ENCODE measurements at regions not wholly inside any gene's neighbourhood (a gene's known extent, or its start where the extent isn't known, plus 50 kb on each side); places are given as distances from the start of the nearest gene placed in this dataset.
"Not testable (repeated sequence)": the region's sequence is repeated elsewhere in the genome, so short reads cannot be mapped to it uniquely, and the experiment has no call there.

DNA sequence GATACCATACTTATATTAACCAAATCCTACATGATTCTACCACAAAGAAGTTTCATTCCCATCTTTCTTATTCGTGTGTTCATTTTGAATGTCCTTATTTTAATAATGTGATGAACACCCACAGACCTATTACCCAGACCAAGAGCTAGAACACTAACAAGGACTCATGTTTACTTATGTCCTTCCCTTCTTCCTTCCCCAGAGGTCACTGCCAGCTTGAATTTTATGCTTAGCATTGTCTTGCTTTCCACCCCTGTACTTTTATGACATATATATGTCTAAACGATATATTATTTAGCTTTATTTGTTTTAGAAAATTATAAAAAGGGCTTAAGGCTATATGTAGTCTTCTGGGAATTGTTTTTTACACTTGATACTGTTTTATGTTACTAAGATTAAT, 238.6 kb downstream of the LRIG3 start:
- H3K9me3 ChIP-seq, result peaks cover 0 to 25% (median 0%) of the 10 kb centered on the region in 3 donors
- TF ChIP-seq POLR2A (IDR thresholded peaks at IDR 0.05) (no peak), POLR2AphosphoS5 (IDR thresholded peaks at IDR 0.05) (no peak), EP300 (IDR thresholded peaks at IDR 0.05) (no peak)
- TF ChIP-seq, protein P1, sequence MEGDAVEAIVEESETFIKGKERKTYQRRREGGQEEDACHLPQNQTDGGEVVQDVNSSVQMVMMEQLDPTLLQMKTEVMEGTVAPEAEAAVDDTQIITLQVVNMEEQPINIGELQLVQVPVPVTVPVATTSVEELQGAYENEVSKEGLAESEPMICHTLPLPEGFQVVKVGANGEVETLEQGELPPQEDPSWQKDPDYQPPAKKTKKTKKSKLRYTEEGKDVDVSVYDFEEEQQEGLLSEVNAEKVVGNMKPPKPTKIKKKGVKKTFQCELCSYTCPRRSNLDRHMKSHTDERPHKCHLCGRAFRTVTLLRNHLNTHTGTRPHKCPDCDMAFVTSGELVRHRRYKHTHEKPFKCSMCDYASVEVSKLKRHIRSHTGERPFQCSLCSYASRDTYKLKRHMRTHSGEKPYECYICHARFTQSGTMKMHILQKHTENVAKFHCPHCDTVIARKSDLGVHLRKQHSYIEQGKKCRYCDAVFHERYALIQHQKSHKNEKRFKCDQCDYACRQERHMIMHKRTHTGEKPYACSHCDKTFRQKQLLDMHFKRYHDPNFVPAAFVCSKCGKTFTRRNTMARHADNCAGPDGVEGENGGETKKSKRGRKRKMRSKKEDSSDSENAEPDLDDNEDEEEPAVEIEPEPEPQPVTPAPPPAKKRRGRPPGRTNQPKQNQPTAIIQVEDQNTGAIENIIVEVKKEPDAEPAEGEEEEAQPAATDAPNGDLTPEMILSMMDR (IDR thresholded peaks at IDR 0.05), result no peak
- H3K4me3 ChIP-seq, result no peak overlapping the region
- no peaks in the 10 kb centered on the region for H3K4me1 ChIP-seq
- ATAC-seq, result no peak
- no peak overlapping the region for H3K27ac ChIP-seq
- WGBS, 2 donors (ENCODE audit: low coverage in 1 of 2), result 64 to 84% methylated on average over 2 of the region's 2 CpGs
- H3K27me3 ChIP-seq, result no peaks in the 10 kb centered on the region
- H3K36me3 ChIP-seq, result no peaks in the 10 kb centered on the region

DNA sequence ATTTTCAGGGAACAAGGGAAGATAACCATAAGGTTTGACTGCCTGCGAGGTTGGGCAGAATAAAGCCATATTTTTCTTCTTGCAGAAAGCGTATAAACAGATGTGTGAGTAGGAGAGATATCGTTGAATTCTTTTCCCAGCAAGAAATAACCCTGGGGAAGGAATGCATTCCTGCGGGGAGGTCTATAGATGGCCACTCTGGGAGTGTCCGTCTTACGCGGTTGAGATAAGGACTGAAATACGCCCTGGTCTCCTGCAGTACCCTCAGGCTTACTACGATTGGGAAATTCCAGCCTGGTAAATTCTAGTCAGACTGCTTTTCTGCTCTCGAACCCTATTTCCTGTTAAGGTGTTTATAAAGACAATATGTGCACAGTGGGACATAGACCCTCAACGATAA, 225.0 kb downstream of the LRIG3 start:
- WGBS, 2 donors (ENCODE audit: low coverage in 1 of 2), result 92 to 96% methylated on average over 7 to 11 of the region's 11 CpGs
- Histone ChIP-seq H3K4me1 (no peaks in the 10 kb centered on the region), H3K27me3 (no peaks in the 10 kb centered on the region), H3K27ac (no peak overlapping the region), H3K4me3 (no peak overlapping the region), H3K9me3 (peaks cover 0 to 11% (median 0%) of the 10 kb centered on the region in 3 donors), H3K36me3 (no peaks in the 10 kb centered on the region)
- no peak for ATAC-seq
- TF ChIP-seq POLR2AphosphoS5 (IDR thresholded peaks at IDR 0.05) (no peak), POLR2A (IDR thresholded peaks at IDR 0.05) (no peak), EP300 (IDR thresholded peaks at IDR 0.05) (no peak)
- TF ChIP-seq, protein P1 (IDR thresholded peaks at IDR 0.05), result no peak

DNA sequence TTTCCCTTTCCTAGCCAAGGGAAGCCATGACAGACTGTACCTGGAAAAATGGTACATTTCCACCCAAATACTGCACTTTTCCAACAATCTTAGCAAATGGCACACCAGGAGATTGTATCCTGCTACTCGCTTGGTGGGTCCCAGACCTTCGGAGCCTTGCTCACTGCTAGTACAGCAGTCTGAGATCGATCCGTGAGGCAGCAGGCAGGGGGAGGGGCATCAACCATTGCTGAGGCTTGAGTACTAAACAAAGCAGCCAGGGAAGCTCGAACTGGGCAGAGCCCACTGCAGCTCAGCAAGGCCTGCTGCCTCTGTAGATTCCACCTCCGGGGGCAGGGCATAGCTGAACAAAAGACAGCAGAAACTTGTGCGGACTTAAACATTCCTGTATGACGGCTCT, 218.8 kb downstream of the LRIG3 start:
- TF ChIP-seq POLR2A (IDR thresholded peaks at IDR 0.05) (no peak), EP300 (IDR thresholded peaks at IDR 0.05) (no peak), POLR2AphosphoS5 (IDR thresholded peaks at IDR 0.05) (no peak)
- TF ChIP-seq, protein P1 (IDR thresholded peaks at IDR 0.05), result no peak
- Histone ChIP-seq H3K9me3 (peaks cover 0 to 4% (median 0%) of the 10 kb centered on the region in 3 donors), H3K4me3 (no peak overlapping the region), H3K36me3 (no peaks in the 10 kb centered on the region), H3K27me3 (no peaks in the 10 kb centered on the region), H3K4me1 (no peaks in the 10 kb centered on the region), H3K27ac (no peak overlapping the region)
- no peak for ATAC-seq
- WGBS, 2 donors (ENCODE audit: low coverage in 1 of 2), result 90 to 100% methylated on average over 1 to 2 of the region's 8 CpGs

DNA sequence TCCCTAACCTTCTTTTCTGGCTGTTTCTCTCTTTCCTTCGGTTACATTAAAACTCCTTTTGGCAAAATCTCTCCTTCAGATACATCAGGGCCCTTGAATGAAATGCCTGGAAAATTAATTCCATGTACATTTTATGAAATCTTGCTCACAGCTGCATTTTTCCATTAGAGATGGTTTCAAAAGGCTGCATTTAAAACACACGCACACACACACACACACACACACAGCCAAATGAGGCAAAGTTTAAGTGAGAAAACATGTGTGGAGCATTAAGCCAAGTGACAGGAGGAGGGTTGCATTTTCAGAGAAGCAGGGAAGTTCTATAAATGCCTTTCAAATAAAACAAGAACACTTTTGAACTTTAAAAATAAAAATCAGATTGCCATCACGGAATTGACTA, 216.4 kb downstream of the LRIG3 start:
- no peak for ATAC-seq
- Histone ChIP-seq H3K9me3 (peaks cover 0 to 5% (median 0%) of the 10 kb centered on the region in 3 donors), H3K4me1 (no peaks in the 10 kb centered on the region), H3K27me3 (no peaks in the 10 kb centered on the region), H3K4me3 (no peak overlapping the region), H3K27ac (no peak overlapping the region), H3K36me3 (no peaks in the 10 kb centered on the region)
- 42 to 52% methylated on average over 2 to 3 of the region's 3 CpGs for WGBS, 2 donors (ENCODE audit: low coverage in 1 of 2)
- TF ChIP-seq EP300 (IDR thresholded peaks at IDR 0.05) (no peak), POLR2AphosphoS5 (IDR thresholded peaks at IDR 0.05) (no peak)
- TF ChIP-seq, protein P1 (IDR thresholded peaks at IDR 0.05), result no peak

DNA sequence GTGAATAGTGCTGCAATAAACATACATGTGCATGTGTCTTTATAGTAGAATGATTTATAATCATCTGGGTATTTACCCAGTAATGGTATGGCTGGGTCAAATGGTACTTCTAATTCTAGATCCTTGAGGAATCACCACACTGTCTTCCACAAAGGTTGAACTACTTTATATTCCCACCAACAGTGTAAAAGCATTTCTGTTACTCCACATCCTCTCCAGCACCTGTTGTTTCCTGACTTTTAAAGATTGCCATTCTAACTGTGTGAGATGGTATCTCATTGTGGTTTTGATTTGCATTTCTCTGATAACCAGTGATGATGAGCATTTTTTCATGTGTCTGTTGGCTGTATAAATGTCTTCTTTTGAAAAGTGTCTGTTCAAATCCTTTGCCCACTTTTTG, 215.5 kb downstream of the LRIG3 start:
- H3K4me1 ChIP-seq, H3K27ac ChIP-seq, H3K27me3 ChIP-seq, H3K36me3 ChIP-seq, H3K4me3 ChIP-seq, ATAC-seq: not testable (repeated sequence)
- peaks cover 0 to 14% (median 0%) of the 10 kb centered on the region in 3 donors for H3K9me3 ChIP-seq

DNA sequence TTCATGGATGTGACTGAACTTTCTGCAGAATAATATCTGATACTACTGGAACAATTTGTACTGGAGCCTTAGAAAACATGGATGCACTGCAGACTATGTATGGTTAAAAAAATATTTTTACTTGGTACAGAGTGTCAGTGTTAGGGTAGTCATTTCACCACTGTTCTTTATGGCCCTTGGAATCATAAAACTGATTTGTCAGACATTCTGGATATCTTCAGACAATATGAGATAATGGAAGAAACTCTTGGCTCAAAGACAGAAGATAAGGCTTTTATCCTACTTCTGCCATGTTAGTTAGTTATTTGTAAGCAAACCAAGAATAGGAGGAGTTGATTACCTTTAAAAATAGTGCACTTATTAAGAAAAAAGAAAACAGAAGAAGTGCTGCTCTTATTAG, 209.4 kb downstream of the LRIG3 start:
- Histone ChIP-seq H3K4me3 (no peak overlapping the region), H3K9me3 (peaks cover 0 to 19% (median 0%) of the 10 kb centered on the region in 3 donors), H3K27ac (no peak overlapping the region), H3K36me3 (no peaks in the 10 kb centered on the region), H3K4me1 (no peaks in the 10 kb centered on the region), H3K27me3 (no peaks in the 10 kb centered on the region)
- TF ChIP-seq, protein P1 (IDR thresholded peaks at IDR 0.05), result no peak
- no peak for TF ChIP-seq POLR2A (IDR thresholded peaks at IDR 0.05)
- no peak for TF ChIP-seq EP300 (IDR thresholded peaks at IDR 0.05)
- TF ChIP-seq POLR2AphosphoS5 (IDR thresholded peaks at IDR 0.05), result no peak
- no peak for ATAC-seq

Measured in gastroesophageal sphincter (tissue), 4 donors.